HTR-8/SVneo (cell line): ENCODE measurements at regions not wholly inside any gene's neighbourhood (a gene's known extent, or its start where the extent isn't known, plus 50 kb on each side); places are given as distances from the start of the nearest gene placed in this dataset.
"Not testable (repeated sequence)": the region's sequence is repeated elsewhere in the genome, so short reads cannot be mapped to it uniquely, and the experiment has no call there.

ENCODE experiments used
- DNase-seq: peaks from one replicate; pipeline ENCODE4 v3.0.0; 2011; ENCODE audit warnings: low spot score, mixed read lengths; ENCODE audit not compliant: insufficient read length
- FAIRE-seq: peaks from 2 replicates; lab custom pipeline; 2011; peaks lifted over from hg19 to GRCh38; lab: Jason Lieb, UNC

DNA sequence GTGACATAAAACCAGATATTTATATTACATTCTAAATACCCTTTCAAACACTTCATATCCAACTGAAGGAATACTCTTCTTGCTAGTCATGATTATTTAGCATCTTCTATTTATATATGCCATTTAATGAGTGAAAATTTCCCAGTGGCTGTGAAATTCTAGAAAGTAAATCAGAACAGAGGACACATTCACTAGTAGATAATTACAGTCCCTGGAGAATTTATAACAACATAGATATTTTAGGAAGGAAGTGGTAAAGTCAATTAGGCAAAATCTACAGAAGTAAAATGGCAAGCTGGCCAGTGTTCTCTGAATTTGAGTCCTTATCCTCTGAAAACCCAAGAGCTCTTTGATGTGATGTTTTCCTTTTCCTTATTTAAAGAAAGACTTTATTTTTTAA, 121.8 kb downstream of the PMAIP1 start:
- no peak for FAIRE-seq
- no peak for DNase-seq

DNA sequence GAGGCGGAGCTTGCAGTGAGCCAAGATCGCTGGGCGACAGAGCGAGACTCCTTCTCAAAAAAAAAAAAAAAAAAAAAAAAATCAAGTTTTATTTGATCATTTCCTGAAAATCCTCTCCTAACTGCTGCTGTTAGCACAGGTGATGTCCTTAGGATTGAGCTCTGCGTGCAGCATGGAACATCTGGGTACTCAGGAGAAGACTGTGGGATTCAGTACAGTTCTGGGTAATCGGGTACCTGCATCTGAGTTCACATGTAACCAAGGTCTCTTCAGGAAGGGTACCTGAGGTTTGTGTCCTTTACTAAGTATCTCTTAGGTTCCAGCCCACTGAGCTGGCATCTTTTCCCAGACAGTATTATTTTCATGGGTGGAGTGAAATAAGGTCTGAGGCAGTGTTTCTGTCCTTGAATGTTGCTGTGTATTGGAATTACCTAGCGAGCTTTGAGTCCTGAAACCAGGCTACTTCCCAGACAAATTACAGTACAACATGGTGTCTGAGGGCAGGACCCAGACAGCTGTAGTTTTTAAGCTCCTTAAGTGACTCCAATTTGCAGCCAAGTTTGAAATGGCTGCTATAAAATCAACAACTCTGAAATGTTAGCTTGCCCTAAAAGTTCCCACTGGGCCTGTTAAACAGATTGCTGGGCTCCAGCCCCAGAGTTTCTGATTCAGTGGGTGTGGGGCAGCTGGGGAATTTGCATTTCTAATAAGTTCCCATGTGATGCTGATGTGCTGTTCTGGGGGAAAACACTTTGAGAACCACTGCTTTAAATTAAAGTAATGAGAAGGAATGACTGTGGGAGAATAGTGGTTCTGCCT, 120.5 kb downstream of the PMAIP1 start:
- FAIRE-seq (no peak), DNase-seq (no peak)

DNA sequence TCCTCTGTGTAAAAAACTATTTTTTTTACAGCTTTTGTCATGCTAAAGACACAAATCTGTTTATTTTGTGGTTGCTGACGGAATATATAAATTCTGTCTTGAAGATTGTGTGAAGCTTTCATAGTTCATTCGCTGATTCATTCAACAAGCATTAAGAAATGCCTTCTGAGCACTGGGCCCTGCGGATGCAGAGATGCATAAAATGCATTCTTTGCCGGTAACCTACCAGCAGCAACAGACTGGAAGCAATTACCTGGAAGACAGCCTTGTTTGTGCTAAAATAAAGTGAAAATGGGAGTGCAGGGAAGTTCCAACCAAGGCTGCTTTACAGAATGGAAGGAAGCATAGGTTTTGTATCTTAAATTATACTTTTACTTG, 119.7 kb downstream of the PMAIP1 start:
- peak; percentile 15 for DNase-seq
- FAIRE-seq = no peak

DNA sequence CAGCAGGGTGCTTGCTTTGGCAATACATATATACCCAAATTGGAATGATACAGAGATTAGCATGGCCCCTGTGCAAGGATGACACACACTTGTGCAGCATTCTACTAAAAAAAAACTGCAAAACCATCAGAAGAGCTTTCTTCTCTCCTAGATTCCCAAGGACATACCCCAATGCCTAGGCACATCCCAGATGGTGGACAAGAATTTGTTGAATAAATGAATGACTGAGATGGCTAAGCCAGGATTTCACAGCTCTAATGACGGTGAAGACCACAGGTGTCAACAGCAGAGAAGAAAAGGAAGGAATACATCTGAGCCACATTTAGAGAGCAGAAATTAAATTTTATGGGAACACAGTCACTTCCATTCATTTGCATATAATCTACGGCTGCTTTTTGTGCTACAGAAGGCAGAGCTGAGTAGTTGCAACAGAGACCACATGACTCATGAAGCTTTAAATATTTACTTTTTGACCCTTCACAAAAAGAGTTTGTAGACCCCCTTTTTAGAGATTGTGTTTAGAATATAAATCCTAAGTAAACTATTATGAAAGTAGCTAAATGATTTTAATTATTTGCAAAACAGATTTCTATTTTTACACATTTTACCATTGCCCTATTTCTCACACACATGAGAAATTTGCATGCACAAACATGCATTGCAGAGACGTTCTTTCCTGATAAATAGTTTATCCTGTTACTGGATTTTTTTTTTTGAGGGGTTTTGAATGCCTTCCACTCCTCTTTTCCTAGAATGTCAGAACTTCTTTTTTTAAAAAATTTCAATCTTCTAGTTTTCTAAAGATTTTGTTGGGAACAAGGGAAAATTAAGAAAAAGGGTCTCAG, 119.0 kb downstream of the PMAIP1 start:
- FAIRE-seq (no peak), DNase-seq (no peak)

DNA sequence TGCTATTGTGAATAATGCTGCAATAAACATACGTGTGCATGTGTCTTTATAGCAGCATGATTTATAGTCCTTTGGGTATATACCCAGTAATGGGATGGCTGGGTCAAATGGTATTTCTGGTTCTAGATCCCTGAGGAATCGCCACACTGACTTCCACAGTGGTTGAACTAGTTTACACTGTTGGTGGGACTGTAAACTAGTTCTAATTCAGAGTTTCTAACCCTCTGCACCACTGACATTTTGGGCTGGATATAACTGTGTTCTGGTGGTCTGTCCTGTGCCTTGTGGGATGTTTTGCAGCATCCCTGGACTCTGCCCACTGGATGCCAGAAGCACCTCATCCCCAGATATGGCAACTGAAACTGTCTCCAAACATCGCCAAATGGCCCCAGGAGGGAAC, 118.3 kb downstream of the PMAIP1 start:
- not testable (repeated sequence) for DNase-seq, FAIRE-seq

DNA sequence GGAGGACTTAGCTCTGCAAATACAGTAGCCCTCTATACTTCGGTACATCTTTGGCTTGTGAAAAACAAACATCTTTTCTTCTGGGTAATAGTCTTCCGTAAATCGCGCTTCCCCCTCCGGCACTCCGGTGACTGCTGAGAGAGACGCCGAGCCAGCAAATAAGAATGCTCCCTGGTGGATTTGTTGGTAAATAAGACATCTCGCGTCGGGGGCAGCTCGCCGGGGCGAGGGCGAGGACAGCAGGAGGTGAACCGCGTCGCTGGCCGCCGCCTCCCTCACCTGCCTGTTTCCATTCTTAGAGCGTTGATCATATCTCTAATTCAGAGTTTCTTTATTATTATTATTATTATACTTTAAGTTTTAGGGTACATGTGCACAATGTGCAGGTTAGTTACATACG, 117.6 kb downstream of the PMAIP1 start:
- DNase-seq = no peak
- FAIRE-seq = no peak

DNA sequence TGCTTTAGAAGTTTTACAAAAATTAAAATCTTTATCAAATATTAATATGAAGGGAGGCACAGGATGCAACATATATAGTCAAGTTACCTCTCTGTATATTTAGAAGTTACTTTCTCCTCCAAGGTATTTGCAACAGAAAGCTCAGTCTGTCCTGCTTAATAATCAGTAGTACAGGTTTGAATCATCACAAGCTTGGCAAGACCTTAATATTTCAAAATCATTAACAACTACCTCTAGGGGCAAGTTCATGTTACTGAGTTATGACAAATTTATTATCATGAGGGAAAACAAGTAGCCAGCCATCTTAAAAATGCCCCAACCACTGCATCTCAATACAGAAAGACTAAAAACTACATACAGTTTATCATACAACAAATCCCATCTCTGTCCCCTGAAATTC, 116.0 kb downstream of the PMAIP1 start:
- not testable (repeated sequence) for DNase-seq, FAIRE-seq

DNA sequence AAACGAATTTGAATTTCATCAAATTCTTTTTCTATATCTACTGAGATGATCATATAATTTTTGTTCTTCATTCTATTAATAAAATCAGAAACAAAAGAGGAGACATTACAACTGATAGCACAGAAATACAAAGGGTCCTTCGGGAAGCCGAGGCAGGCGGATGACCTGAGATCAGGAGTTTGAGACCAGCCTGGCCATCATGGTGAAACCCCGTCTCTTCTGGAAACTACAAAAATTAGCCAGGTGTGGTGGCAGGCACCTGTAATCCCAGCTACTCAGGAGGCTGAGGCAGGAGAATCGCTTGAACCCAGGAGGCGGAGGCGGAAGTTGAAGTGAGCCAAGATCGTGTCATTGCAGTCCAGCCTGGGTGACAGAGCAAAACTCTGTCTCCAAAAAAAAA, 113.4 kb downstream of the PMAIP1 start:
- DNase-seq, FAIRE-seq: not testable (repeated sequence)

DNA sequence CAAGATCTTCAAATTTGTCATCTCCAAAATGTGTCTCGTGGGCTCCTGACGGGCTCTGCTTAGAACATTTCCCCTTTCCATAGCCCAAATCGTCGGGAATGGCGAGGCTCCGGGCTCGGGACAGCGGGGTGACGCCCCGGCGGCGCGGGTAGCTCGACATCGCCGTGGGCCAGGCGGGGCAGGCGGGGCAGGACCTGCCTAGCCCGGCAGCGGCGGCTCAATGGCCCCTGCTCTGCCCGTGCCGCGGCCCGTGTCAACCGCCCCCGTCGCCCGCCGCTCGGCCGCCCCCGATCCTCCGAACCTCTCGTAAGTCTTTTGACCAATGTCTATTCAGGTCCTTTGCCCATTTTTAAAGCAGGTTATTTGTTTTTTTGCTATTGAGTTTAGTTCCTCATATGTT, 111.2 kb downstream of the PMAIP1 start:
- no peak for DNase-seq
- no peak for FAIRE-seq

DNA sequence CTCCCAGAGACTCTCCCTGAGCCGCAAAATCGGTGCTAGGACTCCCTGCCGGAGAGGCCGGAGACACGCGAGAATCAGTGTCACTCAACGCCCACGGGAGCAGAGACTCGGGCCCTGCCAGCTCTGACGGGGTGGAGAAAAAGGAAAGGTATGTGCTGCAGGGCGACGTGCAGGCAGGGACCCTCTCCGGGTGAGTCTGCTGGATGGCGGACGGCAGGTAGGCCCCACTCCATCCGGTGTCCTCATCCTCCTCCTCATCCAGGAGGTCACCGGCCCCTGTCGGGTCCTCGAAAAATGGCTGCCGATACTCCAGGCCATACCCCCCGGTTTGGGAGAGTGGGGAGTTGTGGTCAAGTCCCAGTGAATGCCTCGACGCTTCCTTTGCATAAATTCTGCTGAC, 110.7 kb downstream of the PMAIP1 start:
- DNase-seq (no peak), FAIRE-seq (no peak)

DNA sequence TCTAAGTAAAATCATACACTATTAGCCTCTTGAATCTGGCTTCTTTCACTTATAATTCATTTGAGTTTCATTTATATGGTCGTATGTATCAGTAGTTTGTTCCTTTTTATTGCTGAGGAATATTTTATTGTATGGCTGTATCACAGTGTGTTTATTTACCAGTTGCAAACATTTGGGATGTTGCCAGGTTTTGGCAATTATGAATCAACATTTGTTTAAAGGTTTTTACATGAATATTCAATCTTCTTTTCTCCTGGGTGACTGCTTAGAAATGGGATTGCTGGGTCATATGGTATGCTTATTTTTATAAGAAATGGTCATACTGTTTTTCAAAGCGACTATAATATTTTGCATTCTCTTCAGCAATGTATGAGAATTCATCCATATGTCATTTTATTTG, 107.9 kb downstream of the PMAIP1 start:
- DNase-seq (no peak), FAIRE-seq (no peak)

DNA sequence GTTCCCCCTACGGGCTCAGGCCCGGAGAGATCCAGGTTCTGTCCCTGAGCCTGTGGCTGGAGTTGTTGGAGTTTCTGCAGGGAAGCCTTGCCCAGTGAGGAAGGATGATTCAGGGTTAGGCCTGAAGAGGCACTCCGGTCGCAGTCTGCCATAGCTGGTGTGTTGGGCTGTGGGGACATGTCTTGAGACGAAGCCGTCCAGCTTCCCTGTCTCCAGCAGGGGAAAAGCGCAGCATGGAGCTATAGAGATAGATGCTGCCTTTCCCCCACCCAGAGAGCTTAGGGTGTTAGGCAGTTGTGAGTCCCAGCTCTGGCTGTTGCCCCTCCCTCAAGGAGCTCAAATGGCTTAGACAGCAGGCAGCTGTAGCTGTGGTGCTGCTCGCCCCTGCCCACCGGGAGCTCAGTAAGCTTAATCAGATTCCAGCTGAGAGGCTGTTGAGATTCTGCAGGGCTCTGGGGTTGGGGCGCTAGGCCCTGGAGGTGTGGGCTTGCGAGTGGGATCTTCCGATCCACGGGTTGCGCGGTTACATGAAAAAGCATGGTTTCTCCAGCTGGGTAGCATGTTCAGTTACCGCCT, 103.9 kb downstream of the PMAIP1 start:
- DNase-seq (no peak), FAIRE-seq (no peak)

DNA sequence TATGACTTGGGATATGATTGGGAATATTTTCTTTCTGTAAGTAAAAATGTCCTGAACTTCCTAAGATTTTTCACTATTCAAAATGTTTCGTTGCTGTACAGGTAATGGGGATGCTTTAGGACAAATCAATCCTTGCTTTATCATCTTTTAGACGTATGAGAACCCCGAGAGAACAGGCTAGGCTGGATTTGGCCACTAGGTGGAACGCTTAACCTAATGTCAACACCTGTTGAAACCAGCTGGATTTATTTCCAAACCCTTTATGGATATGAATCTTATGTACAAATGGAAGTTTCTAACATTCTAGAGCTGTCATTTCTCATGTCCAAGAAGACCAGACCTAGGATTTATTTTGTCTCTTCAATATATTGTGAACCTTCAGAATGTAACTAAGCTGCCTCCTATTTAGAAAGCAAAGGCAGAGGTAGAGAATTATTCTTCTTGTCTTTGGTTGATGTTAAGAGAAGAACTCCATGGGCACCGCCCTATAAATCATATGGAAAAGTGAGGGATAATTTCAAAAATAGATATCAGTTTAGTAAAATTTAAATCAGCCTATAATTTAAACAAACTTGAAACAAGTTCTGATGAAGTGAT, 96.7 kb downstream of the PMAIP1 start:
- FAIRE-seq = peak; percentile 13
- DNase-seq = peak; percentile 30

DNA sequence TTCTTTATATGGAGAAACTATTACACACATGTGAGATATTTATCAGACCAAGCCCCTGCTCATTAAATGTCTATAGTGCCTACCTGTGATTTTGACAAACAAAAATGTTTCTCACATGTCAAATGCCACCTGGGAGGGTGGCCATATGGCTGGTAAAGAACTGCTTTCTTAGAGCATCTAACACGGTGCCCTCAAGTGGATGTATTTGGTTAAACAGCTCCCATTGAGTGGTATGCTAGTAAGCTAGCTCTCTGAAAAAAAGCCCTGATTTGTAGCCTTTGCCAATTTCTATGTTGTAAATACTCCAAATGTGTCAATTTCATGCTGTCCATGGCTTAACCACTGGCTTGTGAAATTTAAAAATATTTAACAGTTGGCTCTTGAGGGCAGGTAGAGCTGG, 94.6 kb downstream of the PMAIP1 start:
- no peak for FAIRE-seq
- no peak for DNase-seq

DNA sequence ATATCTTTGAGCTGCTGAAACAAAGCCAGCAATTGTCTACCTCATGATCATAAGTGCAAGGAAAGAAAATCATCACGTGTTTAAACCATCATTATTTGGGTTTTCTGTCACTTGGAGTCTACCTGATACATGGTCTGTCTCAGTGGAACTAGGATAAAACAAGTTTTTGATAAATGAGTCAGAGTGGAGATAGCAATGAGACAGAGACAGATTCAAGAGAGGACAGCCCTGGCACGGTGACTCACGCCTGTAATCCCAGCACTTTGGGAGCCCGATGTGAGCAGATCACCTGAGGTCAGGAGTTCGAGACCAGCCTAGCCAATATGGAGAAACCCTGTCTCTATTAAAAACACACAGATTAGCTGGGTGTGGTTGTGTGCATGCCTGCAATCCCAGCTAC, 93.8 kb downstream of the PMAIP1 start:
- FAIRE-seq (no peak), DNase-seq (no peak)

DNA sequence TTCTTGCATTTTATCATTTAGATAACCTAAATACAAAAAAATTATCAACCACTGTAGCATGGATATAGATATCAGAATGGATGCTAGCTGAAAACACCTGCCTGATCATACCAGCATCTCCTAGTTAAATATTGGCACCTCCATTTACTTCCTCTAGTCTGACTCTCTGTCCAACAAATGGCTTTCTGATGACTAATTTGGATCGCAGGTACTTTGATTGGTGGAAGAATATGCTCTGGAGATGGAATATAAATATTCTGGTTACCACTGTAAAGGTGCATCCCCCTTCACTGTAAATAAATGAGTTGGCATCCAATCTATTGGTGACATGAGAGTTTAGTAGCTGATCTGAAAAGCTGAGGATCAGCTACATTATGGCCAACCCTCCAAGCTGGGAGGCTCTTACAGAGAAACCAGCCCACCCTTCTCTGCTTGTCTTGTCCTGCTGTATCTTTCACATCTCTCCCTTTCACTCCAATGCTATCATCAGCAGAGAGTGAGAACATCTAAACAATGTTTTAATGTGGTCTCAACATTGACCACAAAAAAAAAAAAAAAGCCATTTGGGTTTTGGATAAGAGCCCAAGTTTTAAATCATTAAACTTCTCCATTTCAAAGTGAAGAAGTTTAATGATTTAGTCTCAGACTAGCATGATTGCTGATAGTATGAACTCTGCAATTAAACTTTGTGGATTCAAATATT, 90.5 kb downstream of the PMAIP1 start:
- no peak for DNase-seq
- FAIRE-seq = no peak

DNA sequence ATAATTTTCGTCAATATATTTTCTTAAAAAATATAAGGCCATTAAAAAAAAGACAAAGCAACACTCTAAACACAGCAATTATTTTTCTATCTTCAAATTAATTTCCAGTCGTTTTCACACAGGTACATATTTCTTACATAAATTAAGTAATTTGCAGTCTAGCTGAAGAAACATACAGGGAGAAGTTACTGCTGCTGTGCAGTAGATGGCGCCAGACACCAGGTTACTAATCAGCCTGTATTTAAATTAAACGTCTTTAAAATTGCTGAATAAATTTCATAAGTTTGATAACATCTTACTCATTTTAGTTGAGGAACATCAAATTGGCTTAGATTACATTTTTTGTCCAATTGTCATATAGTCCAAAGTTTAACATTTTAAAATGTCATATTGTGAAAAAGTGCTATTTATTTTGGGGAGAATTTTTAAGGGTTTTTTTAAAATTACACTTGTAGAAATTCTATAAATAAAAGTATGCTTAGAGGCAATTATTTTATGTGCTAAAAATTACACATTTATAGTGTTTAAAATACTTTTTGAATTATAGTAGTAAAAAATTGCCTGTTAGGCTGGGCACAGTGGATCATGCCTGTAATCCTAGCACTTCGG, 88.4 kb downstream of the PMAIP1 start:
- FAIRE-seq = no peak

DNA sequence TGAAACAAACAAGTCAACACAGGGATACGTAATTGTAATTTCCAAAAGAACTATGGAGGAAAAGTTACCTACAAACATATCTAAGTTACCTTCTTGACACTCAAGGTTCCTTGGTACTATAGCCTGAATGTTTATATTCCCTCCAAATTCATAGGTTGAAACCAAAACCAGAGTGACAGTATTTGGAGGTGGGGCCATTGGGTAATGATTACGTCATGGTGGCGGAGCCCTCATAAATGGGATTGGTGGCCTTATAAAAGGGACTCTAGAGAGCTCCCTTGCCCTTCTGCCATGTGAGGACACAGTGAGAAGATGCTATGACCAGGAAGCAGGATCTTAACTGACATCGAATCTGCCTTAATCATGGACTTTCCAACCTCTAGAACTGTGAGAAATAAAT, 87.3 kb downstream of the PMAIP1 start:
- no peak for DNase-seq
- FAIRE-seq = no peak

More for the DNA sequence above, 88.4 kb downstream of the PMAIP1 start:
- peak; percentile 10 for DNase-seq

DNA sequence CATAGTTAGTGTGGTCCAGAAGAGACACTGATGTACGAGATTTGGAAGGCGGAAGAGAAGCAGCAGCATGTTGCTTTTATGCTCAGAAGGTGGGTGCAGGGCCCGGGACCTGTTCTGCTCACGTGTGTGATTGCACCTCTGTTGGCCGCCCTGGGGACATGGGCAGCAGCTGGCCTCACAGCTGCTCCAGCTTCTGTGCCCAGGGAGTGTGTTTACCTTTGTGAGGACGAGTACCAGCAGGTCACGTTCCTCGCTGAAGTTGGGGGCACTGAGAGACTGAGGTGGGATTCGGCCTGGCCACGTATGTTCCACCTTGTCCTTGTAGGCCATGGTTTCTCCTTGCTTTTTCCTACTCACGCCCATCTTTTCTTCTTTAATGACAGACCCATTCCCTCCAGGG, 86.3 kb downstream of the PMAIP1 start:
- DNase-seq = no peak
- no peak for FAIRE-seq

DNA sequence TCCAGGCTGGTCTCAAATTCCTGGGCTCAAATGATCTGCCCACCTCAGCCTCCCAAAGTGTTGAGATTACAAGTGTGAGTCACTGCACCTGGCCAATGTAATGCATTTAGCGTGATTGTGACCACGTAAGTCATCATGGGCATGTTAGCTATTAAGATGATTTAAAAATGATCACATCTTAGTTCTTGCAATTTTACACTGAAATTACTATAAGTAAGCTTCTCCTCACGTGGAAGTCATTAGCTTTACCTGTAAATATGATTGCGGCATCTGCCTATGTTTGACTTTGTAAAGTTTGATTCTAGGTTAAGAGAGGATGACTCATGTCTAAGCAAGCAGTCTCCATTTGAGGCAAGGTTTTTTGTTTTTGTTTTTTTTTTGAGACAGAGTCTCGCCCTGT, 85.5 kb downstream of the PMAIP1 start:
- DNase-seq = no peak
- no peak for FAIRE-seq
